ENCODE measurements at regions not wholly inside any gene's neighbourhood (a gene's known extent, or its start where the extent isn't known, plus 50 kb on each side); places are given as distances from the start of the nearest gene placed in this dataset.
"Not testable (repeated sequence)": the region's sequence is repeated elsewhere in the genome, so short reads cannot be mapped to it uniquely, and the experiment has no call there.

DNA sequence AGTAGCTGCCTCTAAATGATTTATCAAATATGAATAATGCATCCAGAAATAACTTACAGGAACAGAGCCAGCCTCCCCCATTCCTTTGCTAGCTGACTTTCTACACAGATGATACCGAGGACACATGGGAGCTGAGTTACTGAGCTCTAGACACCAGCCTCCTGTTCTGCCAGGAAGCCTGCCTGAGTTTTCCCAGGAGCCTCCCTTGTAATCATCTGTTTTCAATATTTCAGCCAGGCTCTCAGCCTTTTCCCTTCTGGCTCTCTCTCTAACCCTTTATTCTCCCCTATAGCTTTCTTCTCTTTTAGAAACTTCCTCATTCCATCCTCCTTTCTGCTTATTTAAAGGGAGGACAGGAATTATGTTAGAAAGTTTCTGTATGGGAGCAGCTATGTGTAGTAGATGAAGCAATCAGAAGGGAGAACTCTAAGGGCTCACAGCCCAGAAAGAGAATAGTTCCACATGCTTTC, 911.6 kb downstream of the TDRD15 start:
- DNase-seq, result no peak

DNA sequence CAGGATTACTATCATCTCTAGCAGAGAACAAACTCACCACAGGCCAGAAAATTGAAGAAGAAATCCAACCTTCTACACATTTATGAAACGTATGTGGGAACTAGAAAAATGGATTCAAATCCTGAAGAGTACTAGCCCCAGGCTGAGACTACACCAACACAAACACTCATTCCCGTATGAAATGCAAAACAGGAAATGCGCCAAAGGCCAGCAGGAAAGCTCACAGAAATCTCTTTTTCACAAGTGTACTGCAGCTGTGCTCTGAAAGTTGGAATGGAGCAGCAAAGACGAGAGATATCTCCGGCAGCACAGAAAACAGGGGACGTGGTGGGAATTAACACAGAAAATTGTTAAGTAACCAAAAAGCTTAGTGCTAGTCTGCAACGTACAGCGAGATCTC, 913.5 kb downstream of the TDRD15 start:
- no peak for DNase-seq

DNA sequence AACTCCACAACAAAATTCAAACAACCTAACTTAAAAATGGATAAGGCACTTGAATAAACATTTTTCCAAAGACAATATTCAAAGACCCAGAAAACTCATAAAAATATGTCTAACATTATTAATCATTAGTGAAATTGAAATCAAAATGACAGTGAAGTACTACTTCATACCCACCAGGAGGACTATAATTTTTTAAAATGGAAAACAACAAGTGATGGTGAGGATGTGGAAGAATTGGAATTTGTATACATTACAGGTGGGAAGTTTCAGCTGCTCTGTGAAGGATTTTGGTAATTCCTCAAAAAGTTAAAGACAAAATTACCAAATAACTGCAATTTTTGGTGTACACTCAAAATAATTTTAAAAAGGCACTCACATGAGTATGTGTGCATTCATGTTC, 920.0 kb downstream of the TDRD15 start:
- no peak for DNase-seq

DNA sequence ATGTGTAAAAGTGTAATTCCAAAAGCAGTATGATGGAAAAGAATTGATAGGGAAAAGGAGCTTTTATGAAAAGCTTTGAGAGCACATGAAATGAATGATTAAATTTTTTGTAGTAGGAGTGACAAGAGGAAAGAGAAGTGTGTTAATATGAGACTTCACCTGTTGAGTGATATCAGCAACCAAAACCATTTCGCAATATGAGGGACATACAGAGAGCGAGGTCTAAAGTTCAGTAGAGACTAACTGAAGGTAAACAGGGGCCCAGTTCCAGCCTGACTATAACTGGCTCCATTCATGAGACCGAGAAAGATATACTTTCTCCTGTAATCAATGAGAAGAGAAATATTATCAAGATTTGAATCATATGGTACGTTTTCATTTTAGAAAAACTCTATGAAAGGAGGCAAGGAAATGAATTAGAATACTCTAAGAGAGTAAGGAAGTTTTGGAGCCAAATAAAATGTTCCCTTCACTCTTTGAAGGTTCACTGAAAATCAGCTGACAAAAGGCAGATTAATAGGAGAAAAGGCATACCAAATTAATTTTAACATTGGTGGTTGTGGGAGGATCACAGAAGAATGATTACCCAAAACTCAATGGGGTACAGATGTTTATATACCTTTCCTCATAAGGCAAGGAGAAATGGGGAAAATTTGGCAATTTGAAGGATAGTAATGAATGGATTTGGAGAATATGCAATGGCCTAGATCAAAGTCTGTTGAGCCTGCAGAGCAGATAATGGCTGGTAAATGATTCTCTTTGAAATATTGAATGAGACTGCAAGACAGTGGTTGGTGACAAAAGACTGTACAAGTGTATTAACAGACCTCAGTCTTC, 932.2 kb downstream of the TDRD15 start:
- DNase-seq, result no peak

DNA sequence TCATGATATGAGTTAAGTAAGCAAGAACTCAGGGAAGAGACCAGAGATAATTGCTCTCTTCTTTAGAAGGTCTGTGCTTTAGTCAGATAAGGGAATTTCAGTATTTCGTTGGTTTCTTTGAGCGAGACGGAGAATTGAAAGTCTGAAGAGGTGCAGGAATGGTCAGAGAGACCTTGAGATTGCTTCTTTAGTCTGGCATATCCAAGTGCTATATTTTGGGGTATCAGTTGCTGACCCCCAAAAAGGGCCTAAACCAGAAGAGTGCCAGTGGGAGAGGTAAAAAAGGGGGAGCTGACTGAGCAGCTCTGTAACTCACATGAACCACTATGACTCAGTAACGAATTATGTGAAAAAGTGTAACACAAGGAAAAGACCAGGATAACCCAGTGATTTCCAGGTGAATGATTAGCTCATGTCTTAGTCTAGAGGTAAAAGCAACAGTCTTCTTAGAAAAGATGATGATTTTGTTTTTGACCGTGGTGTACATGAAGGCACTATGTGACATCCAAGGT, 932.9 kb downstream of the TDRD15 start:
- DNase-seq, result no peak

DNA sequence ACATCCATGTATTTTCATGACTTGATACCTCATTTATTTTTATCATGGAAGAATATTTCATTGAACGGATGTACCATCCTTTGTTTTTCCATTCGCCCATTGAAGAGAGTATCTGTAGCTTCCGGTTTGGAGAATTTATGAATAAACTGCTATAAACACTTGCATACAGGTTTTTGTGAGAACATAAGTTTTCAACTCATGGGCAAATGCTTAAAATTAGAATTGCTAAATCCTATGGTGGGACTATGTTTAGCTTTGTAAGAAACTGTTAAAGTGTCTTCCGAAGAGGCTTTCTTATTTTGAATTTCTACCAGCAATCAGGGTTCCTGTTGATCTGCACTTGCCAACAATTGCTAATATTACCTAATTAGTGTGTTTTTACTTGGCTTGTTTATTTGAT, 938.9 kb downstream of the TDRD15 start:
- no peak for DNase-seq

DNA sequence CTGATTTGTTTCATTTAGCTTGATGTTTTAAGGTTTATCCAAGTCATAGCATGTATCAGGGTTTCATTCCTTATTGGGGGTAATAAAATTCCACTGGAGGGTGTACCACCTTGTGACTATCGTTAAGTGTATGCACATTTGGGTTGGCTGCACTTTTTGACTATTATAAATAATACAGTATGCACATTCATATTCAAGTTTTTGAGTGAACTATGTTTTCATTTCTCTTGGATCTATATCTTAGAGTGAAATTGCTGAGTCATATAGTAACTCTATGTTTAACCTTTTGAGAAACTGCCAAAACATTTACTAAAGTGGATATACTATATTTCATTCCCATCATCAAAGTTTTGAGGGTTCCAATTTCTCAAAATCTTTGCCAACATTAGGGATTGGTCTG, 952.7 kb downstream of the TDRD15 start:
- DNase-seq, result no peak

DNA sequence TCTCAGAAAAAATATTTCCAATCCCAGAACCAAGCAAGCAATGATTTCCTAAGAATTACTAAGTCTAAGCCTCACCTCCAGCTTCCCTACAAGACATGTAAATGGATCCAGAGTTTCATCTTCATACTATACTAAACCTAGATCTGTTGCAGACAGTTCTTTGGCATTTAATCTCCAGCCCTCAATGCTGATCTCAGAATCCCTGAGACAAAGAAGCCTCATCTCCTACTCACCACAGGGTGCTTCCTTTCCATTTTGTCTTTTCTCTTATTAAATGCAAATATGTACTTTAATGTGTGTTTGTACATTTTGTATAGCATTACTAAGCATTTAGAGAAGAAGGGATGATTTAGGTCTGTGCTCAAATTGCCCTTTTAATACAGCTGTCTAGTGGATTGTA, 954.9 kb downstream of the TDRD15 start:
- no peak for DNase-seq

DNA sequence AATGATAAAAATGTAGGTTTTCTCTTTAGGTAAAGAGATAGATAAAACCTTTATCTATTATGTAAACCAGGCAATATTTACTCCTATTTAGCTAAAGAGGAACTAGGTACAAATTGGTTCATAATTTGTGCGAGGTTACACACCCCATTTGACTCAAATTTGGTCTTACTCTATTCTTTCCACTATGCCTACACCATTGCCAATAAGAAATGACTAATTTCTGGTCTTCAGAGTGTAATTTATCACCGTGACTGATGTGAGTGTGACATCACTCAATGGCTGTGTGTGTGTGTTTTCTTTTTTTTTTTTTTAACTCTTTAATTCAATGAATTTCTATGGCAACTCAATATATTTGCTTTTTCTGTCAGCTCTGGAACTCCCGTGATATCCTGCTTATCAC, 955.8 kb downstream of the TDRD15 start:
- no peak for DNase-seq

DNA sequence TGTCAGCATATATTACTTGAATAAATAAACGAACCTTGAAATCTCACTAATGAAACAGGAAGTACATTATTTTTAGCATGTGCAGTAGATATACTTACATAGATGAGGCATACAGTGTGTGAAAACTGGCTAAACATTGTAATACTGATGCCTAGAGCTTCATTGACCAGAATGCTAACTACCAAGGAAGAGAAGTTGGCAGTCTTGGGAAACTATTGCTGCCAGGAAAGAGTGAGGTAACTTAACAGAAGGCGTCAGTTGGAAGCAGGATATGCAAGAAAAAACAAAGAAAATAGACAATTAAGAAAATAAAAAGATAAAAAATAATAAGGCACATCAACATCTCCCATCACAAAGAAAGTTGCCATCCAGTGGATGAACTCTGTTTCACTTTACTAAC, 963.0 kb downstream of the TDRD15 start:
- DNase-seq, result no peak

DNA sequence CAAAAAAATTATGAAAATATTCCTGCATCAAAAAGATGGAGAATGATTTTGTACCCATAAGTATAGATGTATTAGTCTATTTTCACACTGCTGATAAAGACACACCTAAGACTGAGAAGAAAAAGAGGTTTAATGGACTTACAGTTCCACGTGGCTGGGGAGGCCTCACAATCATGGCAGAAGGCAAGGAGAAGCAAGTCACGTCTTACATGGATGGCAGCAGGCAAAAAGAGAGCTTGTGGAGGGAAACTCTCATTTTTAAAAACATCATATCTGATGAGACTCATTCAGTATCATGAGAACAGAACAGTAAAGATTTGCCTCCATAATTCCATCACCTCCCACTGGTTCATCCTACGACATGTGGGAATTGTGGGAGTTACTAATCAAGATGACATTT, 979.8 kb downstream of the TDRD15 start:
- DNase-seq, result not testable (repeated sequence)

DNA sequence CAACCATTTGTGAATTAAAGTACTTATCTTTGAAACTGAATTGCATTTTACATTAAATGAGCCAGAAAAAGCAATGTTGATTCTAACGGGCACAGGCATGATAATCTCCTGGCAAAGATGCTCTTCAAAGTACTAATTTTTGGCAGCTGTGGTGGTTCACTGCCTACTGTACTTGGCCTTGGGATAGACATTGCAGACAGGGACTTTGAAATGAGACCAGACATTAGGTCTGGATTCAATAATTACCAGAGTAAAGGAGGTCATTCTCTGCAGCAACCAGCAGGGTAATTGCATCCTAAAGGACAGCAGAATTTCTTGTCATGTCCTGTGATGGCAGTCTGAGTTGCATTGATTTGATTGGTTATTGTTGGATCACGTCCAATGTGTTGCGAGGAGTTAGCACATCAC, 986.5 kb downstream of the TDRD15 start:
- DNase-seq, result no peak

DNA sequence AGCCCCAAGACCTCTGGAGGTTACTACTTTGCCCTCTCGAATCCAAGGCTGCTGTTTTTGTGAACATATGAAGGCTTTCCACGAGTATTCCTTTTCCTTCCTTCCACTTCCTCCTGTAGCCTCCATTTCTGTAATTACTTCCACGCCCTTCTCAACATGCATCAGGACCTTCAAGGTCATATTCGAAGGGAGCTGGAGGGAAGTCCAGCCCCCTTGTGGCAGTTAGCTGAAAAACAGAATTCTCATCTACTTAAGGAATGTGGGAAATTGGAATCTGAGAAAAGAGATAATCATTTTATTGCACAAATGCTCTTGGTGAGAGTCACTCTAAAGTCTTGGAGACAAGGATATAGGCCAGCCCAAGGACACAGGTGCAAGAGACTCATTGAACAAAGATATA, 1000.2 kb downstream of the TDRD15 start:
- no peak for DNase-seq

DNA sequence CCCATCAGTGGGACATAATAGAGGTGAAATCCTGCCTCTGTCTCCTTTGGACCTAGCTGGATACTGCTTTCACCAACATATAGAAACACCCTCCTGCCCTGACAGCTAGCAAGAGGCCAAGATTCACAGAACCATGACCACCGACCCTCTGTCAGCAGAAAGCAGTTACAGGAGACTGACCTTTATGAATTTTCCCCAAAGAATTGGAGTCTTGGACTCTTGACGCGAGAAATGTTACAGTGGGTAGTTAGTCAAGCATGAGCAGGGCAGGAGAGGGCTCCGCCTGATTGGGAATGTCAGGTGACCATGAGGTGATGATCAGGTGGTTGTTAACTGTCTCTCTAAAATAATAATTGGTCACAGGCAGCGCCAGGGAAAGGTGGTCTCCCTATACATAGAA, 1002.3 kb downstream of the TDRD15 start:
- DNase-seq, result no peak

DNA sequence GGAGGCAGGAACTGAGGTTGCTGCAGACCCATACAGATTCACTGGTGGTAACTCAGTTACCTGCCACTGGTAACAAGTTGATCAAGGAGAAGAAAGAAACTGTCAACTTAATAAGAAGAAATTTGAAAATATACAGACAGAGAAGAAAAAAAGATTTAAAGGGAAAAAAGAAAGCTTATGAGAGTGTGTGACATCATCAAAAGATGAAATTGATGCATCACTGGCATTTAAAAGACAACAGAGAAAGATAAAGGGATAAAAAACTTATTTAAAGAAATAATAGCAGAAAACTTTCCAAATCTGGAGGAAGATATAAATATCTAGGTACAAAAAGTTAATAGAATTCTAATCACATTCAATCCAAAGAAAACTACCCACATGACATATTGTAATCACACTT, 1003.2 kb downstream of the TDRD15 start:
- DNase-seq, result no peak

DNA sequence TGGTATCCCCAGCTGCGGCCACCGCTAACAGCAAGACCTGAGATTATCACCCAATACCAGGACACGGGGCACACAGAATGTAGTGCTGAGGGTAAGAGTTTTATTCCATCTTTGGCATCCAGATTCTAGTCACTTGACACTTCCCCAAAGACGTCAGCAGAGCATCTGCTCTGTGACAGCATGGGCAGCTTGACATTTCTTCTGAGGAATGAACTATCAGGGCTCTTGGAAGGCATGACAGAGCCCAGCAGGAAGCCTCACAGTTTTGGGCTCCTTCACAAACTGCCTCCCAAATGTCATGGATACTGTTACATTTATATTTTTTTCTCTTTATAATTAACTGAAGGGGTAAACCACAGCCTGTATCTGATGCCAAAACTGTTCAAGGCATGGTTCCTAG, 1010.7 kb downstream of the TDRD15 start:
- DNase-seq, result no peak

DNA sequence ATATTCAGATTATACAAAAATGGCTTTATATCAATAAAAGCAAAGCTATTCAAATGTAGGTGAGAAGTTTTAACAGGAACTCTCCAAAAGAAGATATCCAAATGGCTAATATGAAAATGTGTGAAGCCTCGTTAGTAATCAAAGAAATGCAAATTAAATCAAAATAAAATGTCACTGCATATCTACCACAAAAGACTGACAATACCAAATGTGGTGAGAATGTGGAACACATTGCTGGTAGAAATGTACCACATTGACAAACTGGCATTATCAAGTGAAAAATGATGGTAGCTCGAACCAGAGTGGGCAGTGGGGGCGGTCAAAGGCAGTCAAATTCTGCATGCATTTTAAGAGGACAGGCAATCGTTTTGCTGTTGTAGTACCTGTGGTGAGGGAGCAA, 1012.7 kb downstream of the TDRD15 start:
- no peak for DNase-seq

DNA sequence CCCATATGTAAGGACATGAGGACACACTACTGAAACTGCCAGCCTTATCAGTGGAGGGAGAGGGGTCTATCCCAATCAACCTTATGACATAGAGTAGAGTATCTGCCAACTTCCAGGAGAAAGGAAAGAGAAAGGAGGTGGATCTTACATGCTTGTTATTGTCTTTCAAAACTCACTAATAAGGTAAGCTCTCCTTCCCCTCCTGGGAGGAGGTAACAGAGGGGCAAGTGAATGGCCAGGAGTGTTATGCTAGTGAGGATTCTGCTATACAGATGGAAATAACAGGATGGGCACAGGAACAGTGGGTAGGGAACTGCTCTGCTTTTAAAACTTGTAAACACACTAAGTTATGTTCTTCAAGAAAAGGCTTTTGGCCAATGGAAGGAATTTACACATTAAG, 1020.1 kb downstream of the TDRD15 start:
- DNase-seq, result no peak

DNA sequence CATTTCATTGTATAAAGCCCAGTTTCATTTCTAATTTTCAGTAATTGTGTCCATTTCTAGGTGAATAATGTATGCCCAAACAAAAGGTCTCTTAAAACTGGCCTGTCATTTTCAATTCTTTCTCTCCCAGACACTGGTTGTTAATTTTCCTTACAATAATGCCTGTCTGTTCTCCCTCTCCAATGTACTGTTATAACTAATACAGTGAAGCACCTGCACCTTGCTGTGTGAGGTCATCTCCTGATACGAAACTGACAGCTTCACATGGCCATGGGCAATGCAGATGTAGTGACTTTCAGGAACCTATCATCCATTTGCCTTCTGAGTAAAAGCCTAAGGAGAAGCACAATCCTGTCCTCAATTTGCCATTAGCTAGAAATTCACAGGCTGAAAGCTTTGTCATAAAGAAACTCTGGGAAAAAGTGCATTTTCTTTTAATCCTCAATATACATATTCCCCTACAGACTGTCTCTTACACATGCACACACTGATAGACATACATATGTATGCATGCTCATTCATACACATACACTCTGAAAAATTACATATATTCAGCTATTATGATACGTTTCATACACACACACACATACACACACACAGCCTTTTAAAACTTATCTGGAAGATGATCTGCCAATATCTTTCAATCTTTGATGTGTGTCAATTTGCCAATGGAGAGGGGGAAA, 1030.3 kb downstream of the TDRD15 start:
- DNase-seq, result no peak

DNA sequence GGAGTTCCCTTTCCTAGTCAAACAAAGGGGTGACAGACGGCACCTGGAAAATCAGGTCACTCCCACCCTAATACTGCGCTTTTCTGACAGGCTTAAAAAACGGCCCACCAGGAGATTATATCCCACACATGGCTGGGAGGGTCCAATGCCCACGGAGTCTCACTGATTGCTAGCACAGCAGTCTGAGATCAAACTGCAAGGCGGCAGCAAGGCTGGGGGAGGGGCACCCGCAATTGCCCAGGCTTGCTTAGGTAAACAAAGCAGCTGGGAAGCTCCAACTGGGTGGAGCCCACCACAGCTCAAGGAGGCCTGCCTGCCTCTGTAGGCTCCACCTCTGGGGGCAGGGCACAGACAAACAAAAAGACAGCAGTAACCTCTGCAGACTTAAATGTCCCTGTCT, 1032.9 kb downstream of the TDRD15 start:
- not testable (repeated sequence) for DNase-seq

DNA sequence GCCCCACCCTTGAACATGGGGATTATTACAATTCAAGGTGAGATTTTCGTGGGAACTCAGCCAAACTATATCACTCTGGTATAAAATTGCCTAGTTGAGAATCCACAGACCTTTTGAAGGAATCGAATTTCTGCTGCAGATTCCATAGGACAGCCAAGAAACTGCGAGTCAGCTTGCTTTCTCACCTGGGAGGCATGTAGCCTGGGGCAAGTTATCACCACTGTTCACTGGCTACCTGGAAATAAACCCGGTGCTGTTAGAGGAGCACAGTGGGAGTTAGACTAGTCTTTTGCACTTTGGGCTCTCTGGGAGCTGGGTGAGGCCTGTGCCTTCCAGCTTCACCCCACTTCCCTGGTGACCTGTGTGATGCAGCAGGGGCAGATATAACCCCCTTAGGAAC, 1043.5 kb downstream of the TDRD15 start:
- DNase-seq, result no peak

DNA sequence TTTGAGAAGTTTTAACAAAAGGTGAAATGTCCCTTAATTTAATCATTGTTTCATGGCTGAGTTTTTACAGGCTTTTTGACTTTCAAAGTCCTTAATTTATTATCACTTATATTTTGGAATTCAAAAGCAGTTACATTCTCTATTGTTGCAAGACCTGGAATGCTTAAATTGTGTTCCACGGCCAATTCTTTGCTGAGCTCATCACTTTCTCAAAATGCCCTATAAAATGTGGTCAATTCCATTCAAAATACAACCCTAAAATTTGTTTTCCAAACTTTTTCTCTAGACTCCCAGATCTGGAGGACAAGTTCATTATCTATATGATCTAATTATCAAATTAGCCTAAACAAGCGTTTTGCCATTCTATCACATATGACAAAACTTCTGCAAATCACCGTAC, 1051.2 kb downstream of the TDRD15 start:
- DNase-seq, result no peak

DNA sequence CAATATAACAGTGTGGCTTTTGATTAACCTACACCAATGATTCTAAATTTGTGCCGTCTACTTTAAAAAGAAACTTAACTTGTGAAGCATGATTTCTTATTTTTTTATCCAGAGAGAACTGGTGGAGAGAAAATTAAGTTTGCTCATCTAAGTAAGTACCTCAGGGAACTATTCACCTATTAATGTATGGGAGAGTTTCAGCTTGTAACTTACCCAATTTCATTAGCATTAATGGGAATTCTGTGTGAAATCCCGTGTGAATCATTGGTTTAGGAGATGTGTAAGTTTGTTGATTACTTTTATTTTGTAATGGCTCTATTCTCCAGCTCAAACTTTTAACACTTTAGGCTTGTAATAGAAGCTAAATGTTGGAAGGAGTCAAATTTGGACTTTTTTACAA, 1061.5 kb downstream of the TDRD15 start:
- no peak for DNase-seq

DNA sequence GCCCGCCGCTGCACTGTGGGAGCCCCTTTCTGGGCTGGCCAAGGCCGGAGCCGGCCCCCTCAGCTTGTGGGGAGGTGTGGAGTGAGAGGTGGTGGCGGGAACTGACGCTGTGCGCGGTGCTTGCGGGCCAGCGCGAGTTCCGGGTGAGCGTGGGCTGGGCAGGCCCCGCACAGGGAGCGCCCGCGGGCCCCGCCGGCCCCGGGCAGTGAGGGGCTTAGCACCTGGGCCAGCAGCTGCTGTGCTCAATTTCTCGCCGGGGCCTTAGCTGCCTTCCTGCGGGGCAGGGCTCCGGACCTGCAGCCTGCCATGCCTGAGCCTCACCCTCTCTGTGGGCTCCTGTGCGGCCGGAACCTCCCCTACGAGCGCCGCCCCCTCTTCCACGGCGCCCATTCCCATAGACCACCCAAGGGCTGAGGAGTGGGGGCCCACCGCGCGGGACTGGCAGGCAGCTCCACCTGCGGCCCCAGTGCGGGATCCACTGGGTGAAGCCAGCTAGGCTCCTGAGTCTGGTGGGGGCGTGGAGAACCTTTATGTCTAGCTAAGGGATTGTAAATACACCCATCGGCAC, 1062.6 kb downstream of the TDRD15 start:
- DNase-seq, result not testable (repeated sequence)
